ENCODE measurements at regions not wholly inside any gene's neighbourhood (a gene's known extent, or its start where the extent isn't known, plus 50 kb on each side); places are given as distances from the start of the nearest gene placed in this dataset.

DNA sequence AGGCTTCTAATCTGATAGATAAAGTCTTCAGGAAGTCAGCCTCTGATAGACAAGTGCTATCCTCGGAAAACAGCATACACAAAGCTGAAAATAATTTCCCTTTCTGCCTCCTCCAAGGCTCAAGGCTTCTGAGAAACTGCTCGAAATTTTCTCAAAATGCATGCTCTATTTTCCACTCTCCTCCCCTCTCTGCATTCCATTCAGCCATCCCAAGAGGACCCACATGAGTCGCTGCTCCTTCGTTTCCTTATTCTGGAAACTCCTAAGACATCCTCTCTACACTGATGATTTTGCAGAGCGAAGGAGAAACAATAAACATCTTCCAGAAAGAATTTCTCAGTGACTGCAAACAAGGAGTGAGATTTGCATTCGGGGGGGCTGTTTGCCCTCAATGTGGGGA, 92.2 kb upstream of the SFSWAP start:
- TF ChIP-seq POLR2A (IDR thresholded peaks at IDR 0.05; ENCODE audit: low read depth, low read length) = no peak
- TF ChIP-seq POLR2AphosphoS5 (IDR thresholded peaks at IDR 0.05; ENCODE audit: low read depth, low read length) = no peak
- no peak for TF ChIP-seq TAF1 (IDR thresholded peaks at IDR 0.05; ENCODE audit: borderline replicate concordance, low read depth, low read length)

Measured in GM12892 (cell line).